Activated naive CD8-positive, alpha-beta T cell treated with anti-CD3 and anti-CD28 coated beads, Interleukin-2, amount 50 U/mL, for 24 hours (primary cell): ENCODE measurements at regions not wholly inside any gene's neighbourhood (a gene's known extent, or its start where the extent isn't known, plus 50 kb on each side); places are given as distances from the start of the nearest gene placed in this dataset.
"Not testable (repeated sequence)": the region's sequence is repeated elsewhere in the genome, so short reads cannot be mapped to it uniquely, and the experiment has no call there.

ENCODE experiments used
- ATAC-seq: fragments of 150-1000 bp; cut with Tn5 transposase; one replicate; pipeline ENCODE4 v1.10.0; 2021
- DNase-seq: peaks from one replicate; pipeline ENCODE4 v3.0.0; 2021
- H3K27ac Mint-ChIP-seq: one replicate; pipeline ENCODE4 v1.8.0; 2021; ENCODE audit warnings: mild to moderate bottlenecking, mixed read lengths
- H3K27me3 Mint-ChIP-seq: one replicate; pipeline ENCODE4 v1.8.0; 2021; ENCODE audit warnings: mixed read lengths
- H3K36me3 Mint-ChIP-seq: one replicate; pipeline ENCODE4 v1.8.0; 2021; ENCODE audit warnings: low read depth, mixed read lengths
- H3K4me1 Mint-ChIP-seq: one replicate; pipeline ENCODE4 v1.8.0; 2021; ENCODE audit warnings: mixed read lengths
- H3K4me3 Mint-ChIP-seq: one replicate; pipeline ENCODE4 v1.8.0; 2021; ENCODE audit warnings: mild to moderate bottlenecking, moderate library complexity, mixed read lengths
- H3K9me3 Mint-ChIP-seq: one replicate; pipeline ENCODE4 v1.8.0; 2021; ENCODE audit warnings: mixed read lengths

DNA sequence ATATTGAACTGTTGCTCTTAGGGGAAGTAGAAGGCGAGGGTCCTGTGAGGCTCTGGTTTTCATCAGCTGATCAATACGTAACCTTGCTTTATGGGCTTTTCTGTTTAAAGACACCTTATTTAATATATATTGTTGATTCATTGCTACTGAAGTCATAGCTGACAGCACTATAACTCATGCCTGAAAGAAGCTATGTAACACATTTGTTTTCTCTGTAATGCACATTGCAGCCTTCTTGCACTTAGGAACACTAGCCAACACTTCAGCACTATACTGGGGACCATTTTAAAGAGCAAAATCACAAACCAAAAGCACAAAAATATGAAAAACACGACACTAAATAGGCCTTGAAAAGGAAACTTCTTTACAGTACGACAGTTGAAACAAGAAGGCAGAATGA is 135.7 kb downstream of the TTC6 start:
- no peak overlapping the region for H3K4me3 Mint-ChIP-seq
- DNase-seq = no peak
- no peaks in the 10 kb centered on the region for H3K36me3 Mint-ChIP-seq
- no peak for ATAC-seq
- H3K4me1 Mint-ChIP-seq = no peaks in the 10 kb centered on the region
- H3K9me3 Mint-ChIP-seq = peaks cover 4% of the 10 kb centered on the region
- H3K27ac Mint-ChIP-seq = no peak overlapping the region
- H3K27me3 Mint-ChIP-seq = no peaks in the 10 kb centered on the region

DNA sequence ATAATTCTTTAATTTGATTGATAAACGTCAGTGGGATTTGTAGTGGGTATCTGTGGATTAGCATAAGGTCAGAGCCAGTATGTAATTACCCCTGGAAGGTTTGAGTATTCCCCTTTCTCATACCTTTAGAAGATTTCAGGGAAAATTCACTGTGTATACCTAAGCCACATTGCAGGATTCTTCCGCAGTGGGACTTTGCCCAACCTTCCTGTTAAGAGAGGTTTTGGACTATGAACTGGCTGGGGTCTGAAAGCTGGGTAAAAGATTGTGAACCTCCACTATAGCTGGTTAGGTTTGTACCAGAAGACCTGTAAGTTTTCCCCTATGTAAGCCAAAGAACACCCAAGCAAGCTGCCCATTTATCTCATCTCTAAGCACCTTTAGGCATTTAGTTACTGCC is 150.2 kb downstream of the TTC6 start:
- Mint-ChIP-seq H3K27ac (no peak overlapping the region), H3K9me3 (no peaks in the 10 kb centered on the region), H3K36me3 (no peaks in the 10 kb centered on the region), H3K27me3 (no peaks in the 10 kb centered on the region), H3K4me1 (no peaks in the 10 kb centered on the region), H3K4me3 (no peak overlapping the region)
- no peak for DNase-seq
- ATAC-seq = no peak

DNA sequence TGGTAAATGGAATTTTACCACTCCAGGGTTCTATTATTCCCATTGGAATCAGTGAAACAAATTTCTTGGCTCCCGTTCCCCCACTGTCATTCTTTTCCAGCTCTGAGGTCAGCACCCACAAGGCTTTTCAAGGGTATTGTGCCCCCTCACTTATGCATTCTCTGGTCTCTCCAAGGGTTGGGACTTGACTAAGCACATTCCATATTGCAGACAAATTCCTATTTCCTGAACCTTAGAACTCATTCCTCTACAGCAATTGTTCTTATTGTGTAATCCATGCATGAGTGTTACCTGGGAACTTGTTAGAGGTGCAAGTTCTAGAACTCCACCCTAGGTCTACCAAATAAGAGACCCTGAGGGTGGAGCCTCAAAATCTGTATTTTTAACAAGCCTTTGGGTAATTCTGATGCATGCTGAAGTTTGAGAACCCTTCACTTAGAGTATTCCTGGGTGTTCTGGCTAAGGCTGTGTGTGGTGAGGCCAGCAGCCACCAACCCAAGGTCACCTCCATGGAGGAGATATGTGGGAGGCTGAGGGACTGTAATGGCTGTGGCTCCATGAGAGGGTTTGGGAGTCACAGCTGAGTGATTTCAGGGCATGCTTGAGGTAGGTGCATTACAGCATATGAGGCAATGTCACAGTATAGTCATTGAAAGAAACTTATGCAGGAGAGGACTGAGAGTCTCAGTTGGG is 150.9 kb downstream of the TTC6 start:
- H3K27ac Mint-ChIP-seq = no peak overlapping the region
- ATAC-seq (no peak), DNase-seq (no peak)
- no peaks in the 10 kb centered on the region for H3K9me3 Mint-ChIP-seq
- H3K27me3 Mint-ChIP-seq = no peaks in the 10 kb centered on the region
- no peak overlapping the region for H3K4me3 Mint-ChIP-seq
- no peaks in the 10 kb centered on the region for H3K36me3 Mint-ChIP-seq
- H3K4me1 Mint-ChIP-seq = no peaks in the 10 kb centered on the region

DNA sequence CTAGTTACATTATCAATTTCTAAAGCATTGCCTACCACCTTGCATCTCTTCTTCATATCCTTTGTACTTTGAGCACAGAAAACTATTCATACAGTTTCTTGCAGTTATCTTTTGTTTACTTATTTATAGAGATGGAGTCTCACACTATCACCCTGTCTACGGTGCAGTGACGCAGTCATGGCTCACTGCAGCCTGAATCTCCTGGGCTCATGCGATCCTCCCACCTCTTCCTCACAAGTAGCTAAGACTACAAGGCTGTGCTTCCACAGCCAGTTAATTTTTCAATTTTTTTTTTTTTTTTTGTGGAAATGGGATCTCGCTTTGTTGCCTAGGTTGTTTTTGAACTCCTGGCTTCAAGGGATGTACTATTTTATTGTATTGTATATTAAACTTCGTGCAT is 158.0 kb downstream of the TTC6 start:
- Mint-ChIP-seq H3K36me3 (no peaks in the 10 kb centered on the region), H3K4me3 (no peak overlapping the region), H3K9me3 (peaks cover 7% of the 10 kb centered on the region), H3K27me3 (no peaks in the 10 kb centered on the region), H3K27ac (no peak overlapping the region), H3K4me1 (no peaks in the 10 kb centered on the region)
- DNase-seq (no peak), ATAC-seq (no peak)

DNA sequence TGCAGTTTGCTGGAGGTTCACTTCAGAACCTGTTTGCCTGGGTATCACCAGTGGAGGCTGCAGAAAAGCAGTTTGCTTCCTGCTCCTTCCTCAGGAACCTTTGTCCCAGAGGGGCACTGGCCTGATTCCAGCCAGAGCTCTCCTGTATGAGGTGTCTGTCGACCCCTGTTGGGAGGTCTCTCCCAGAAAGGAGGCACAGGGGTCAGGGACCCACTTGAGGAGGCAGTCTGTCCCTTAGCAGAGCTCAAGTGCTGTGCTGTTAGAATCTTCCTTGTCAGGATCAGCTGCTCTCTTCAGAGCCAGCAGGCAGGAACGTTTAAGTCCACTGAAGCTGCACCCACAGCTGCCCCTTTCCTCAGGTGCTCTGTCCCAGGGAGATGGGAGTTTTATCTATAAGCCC is 164.8 kb downstream of the TTC6 start:
- H3K27me3 Mint-ChIP-seq, ATAC-seq, H3K36me3 Mint-ChIP-seq, DNase-seq, H3K4me3 Mint-ChIP-seq, H3K27ac Mint-ChIP-seq, H3K4me1 Mint-ChIP-seq: not testable (repeated sequence)
- H3K9me3 Mint-ChIP-seq = peaks cover 15% of the 10 kb centered on the region

DNA sequence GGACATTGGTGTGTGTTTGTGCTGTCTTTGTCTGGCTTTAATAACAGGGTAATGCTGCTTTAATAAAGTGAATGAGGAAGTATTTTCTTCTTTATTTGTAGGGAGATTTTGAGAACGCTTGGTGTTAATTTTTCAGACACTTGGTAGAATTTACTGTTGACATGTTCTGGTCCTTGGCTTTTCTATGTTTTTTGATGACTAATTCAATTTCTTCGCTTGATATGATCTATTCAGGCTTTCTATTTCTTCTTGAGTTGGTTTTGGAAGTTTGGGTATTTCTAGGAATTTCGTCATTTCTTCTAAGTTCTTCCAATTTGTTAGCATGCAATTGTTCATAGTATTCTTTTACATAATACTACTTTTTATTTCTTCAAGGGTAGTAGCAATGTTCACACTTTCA is 167.8 kb downstream of the TTC6 start:
- Mint-ChIP-seq H3K36me3 (no peaks in the 10 kb centered on the region), H3K27ac (no peak overlapping the region), H3K4me3 (no peak overlapping the region), H3K9me3 (peaks cover 17% of the 10 kb centered on the region), H3K4me1 (no peaks in the 10 kb centered on the region), H3K27me3 (no peaks in the 10 kb centered on the region)
- ATAC-seq (no peak), DNase-seq (no peak)

DNA sequence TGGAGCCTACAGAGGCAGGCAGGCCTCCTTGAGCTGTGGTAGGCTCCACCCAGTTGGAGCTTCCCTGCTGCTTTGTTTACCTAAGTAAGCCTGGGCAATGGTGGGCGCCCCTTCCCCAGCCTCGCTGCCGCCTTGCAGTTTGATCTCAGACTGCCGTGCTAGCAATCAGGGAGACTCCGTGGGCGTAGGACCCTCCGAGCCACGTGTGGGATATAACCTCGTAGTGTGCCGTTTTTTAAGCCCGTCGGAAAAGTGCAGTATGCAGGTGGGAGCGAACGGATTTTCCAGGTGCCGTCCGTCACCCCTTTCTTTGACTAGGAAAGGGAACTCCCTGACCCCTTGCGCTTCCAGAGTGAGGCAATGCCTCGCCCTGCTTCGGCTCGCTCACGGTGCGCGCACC is 176.9 kb downstream of the TTC6 start:
- H3K9me3 Mint-ChIP-seq, H3K4me1 Mint-ChIP-seq, DNase-seq, H3K27me3 Mint-ChIP-seq, ATAC-seq, H3K36me3 Mint-ChIP-seq, H3K27ac Mint-ChIP-seq, H3K4me3 Mint-ChIP-seq: not testable (repeated sequence)

DNA sequence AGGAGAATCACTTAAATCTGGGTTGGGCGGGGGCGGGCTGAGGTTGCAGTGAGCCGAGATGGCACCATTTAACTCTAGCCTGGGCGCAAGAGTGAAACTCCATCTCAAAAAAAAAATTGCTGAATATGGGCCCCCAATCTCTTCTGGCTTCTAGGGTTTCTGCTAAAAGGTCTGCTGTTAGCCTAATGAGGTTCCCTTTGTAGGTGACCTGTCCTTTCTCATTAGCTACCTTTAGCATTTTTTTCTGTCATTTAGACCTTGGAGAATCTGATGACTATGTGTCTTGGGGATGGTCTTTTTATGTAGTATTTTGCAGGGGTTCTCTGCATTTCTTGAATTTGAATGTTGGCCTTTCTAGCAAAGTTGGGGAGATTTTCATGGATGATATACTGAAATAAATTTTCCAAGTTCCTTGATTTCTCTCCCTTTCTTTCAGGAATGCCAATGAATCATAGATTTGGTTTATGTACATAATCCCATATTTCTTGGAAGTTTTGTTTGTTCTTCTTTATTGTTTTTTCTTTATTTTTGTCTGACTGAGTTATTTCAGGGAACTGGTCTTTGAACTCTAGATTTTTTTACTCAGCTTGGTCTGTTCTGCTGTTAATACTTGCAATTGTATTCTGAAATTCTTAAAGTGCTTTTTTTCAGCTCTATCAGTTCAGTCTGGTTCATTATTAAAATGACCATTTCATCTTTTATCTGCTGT is 181.5 kb downstream of the TTC6 start:
- Mint-ChIP-seq H3K4me1 (no peaks in the 10 kb centered on the region), H3K36me3 (no peaks in the 10 kb centered on the region), H3K27ac (no peak overlapping the region), H3K27me3 (no peaks in the 10 kb centered on the region), H3K4me3 (no peak overlapping the region), H3K9me3 (peaks cover 18% of the 10 kb centered on the region)
- no peak for ATAC-seq
- DNase-seq = no peak

DNA sequence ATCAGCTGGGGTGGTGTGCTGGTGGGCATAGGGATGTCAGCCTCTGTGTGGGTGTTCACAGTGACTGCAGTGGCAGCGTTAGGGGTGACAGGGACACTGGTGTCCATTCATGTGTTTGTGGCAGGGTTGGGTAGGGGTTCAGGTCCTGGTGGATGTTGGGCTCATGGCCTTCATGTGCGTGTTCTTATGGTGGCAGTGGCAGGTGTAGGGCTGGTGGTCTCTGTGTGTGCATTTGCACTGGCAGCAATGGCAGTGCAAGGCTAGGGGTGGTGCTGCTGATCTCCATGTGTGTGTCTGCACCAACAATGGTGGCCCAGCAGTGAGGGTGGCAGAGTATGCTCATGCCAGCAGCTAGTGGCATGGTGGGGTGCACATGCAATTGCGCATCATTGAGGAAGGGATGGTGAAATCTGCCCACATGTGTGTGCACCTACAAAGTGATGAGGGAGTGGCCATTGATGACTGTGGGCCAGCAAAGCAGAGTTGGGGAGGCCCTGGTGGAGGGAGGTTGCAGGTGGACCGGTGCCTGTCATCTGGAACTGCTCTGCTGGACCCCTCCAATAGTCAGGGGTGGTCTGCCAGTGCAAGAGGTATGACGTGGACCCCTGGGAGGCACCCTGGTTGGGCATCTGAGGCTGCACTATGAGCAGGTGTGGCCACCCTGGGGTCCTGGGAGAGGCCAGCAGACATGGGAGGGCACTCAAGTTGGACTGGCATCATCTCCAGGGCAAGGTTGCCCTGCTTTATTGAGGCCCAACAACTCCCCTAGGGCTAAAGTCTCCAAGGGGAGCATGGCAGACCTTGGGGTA is 182.9 kb downstream of the TTC6 start:
- ATAC-seq (no peak), DNase-seq (no peak)
- no peaks in the 10 kb centered on the region for H3K4me1 Mint-ChIP-seq
- no peaks in the 10 kb centered on the region for H3K36me3 Mint-ChIP-seq
- H3K27ac Mint-ChIP-seq = no peak overlapping the region
- H3K27me3 Mint-ChIP-seq = no peaks in the 10 kb centered on the region
- H3K4me3 Mint-ChIP-seq = no peak overlapping the region
- H3K9me3 Mint-ChIP-seq = peaks cover 18% of the 10 kb centered on the region

DNA sequence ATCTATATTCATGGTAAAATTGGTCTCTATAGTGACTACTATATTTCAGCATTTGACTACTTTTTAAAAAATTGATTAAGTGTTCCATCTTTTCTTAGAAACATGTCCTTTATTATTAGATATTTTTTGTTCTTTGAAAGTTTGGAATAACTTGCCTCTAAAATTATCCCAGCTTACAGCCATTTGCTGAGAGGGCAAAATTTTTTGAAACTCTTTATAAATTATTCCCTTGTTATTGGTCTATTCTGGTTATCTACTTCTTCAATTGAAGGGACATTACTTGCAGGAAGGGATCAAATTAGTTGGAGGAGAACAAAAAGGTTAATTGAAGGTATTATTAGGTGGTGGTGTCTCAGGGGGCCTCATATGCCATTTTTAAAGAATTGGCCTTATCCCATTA is 184.1 kb downstream of the TTC6 start:
- no peak for DNase-seq
- Mint-ChIP-seq H3K27me3 (no peaks in the 10 kb centered on the region), H3K4me1 (no peaks in the 10 kb centered on the region), H3K9me3 (peaks cover 13% of the 10 kb centered on the region), H3K27ac (no peak overlapping the region), H3K36me3 (no peaks in the 10 kb centered on the region), H3K4me3 (no peak overlapping the region)
- ATAC-seq = no peak

DNA sequence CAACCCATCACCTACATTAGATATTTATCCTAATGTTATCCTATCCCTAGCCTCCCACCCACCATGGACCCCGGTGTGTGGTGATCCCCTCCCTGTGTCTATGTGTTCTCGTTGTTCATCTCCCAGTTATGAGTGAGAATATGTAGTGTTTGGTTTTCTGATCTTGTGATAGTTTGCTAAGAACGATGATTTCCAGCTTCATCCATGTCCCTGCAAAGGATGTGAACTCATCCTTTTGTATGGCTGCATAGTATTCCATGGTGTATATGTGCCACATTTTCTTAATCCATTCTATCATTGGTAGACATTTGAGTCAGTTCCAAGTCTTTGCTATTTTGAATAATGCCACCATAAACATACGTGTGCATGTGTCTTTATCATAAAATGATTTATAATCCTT is 185.3 kb downstream of the TTC6 start:
- not testable (repeated sequence) for DNase-seq, H3K27me3 Mint-ChIP-seq, H3K4me1 Mint-ChIP-seq, H3K27ac Mint-ChIP-seq, ATAC-seq, H3K4me3 Mint-ChIP-seq, H3K36me3 Mint-ChIP-seq
- peaks cover 13% of the 10 kb centered on the region for H3K9me3 Mint-ChIP-seq

DNA sequence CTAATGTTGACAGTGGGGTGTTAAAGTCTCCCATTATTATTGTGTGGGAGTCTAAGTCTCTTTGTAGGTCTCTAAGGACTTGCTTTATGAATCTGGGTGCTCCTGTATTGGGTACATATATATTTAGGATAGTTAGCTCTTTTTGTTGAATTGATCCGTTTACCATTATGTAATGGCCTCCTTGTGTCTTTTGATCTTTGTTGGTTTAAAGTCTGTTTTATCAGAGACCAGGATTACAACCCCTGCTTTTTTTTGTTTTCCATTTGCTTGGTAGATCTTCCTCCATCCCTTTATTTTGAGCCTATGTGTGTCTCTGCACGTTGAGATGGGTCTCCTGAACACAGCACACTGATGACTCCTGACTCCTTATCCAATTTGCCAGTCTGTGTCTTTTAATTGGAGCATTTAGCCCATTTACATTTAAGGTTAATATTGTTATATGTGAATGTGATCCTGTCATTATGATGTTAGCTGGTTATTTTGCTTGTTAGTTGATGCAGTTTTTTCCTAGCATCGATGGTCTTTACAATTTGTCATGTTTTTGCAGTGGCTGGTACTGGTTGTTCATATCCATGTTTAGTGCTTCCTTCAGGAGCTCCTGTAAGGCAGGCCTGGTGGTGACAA is 188.9 kb downstream of the TTC6 start:
- H3K4me1 Mint-ChIP-seq, H3K4me3 Mint-ChIP-seq, H3K27ac Mint-ChIP-seq, H3K36me3 Mint-ChIP-seq, H3K9me3 Mint-ChIP-seq, DNase-seq, H3K27me3 Mint-ChIP-seq, ATAC-seq: not testable (repeated sequence)

DNA sequence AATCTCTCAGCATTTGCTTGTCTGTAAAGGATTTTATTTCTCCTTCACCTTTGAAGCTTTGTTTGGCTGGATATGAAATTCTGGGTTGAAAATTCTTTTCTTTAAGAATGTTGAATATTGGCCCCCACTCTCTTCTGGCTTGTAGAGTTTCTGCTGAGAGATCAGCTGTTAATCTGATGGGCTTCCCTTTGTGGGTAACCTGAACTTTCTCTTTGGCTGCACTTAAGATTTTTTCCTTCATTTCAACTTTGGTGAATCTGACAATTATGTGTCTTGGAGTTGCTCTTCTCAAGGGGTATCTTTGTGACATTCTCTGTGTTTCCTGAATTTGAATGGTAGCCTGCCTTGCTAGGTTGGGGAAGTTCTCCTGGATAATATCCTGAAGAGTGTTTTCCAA is 189.4 kb downstream of the TTC6 start:
- not testable (repeated sequence) for H3K4me3 Mint-ChIP-seq, DNase-seq, H3K9me3 Mint-ChIP-seq, H3K27ac Mint-ChIP-seq, ATAC-seq, H3K36me3 Mint-ChIP-seq, H3K27me3 Mint-ChIP-seq, H3K4me1 Mint-ChIP-seq

DNA sequence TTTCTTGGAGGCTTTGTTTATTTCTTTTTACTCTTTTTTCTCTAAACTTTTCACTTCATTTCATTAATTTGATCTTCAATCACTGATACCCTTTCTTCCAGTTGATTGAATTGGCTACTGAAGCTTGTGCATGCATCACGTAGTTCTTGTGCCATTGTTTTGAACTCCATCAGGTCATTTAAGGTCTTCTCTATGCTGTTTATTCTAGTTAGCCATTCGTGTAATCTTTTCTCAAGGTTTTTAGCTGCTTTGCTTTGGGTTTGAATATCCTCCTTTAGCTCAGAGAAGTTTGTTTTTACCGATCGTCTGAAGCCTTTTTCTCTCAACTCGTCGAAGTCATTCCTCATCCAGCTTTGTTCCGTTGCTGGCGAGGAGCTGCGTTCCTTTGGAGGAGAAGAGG is 189.9 kb downstream of the TTC6 start:
- not testable (repeated sequence) for H3K27me3 Mint-ChIP-seq, H3K36me3 Mint-ChIP-seq, H3K9me3 Mint-ChIP-seq, H3K27ac Mint-ChIP-seq, ATAC-seq, H3K4me3 Mint-ChIP-seq, DNase-seq, H3K4me1 Mint-ChIP-seq
